Astrocyte of the cerebellum (primary cell): ENCODE measurements at regions not wholly inside any gene's neighbourhood (a gene's known extent, or its start where the extent isn't known, plus 50 kb on each side); places are given as distances from the start of the nearest gene placed in this dataset.

Source experiments
- DNase-seq: peaks from one replicate; pipeline ENCODE4 v3.0.0-alpha.2; 2011; ENCODE audit warnings: low read depth
- H3K4me3 ChIP-seq: 2 replicates; pipeline ENCODE4 v1.5.1; 2011; ENCODE audit warnings: mild to moderate bottlenecking, low read depth, low read length, moderate library complexity
- in situ Hi-C: cut with HindIII; loops from 2 replicates; pipeline ENCODE4 v1.10.0; 2017; ENCODE audit warnings: low sequenced_read_pairs
- TF ChIP-seq, protein P1 (sequence below): IDR thresholded peaks from 2 replicates; pipeline ENCODE4 v1.5.1; 2012; ENCODE audit warnings: low read length, low read depth, moderate library complexity, mild to moderate bottlenecking; ENCODE audit errors: missing control alignments

DNA sequence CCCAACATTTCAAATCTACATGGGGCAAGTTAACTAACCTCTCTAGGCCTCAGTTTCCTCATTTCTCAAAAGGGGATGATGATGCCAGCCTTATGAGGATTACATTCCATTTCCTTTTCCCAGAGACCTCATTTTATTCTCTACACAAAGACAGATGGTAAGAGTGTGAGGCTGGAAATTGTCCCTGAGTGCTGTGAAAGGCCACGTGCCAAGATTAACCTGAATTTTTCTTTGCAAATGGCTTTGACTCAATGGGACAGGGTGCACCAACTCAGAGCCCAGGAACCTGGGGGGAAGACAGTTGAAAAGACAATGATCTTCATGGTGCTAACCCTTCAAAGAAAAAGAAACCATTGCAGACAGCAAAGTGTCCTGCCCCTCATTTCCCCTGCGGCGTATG lies 332.8 kb downstream of the TMEM114 start:
- in situ Hi-C loops: no loop called here
- no peak overlapping the region for H3K4me3 ChIP-seq
- DNase-seq: no peak
- TF ChIP-seq, protein P1, sequence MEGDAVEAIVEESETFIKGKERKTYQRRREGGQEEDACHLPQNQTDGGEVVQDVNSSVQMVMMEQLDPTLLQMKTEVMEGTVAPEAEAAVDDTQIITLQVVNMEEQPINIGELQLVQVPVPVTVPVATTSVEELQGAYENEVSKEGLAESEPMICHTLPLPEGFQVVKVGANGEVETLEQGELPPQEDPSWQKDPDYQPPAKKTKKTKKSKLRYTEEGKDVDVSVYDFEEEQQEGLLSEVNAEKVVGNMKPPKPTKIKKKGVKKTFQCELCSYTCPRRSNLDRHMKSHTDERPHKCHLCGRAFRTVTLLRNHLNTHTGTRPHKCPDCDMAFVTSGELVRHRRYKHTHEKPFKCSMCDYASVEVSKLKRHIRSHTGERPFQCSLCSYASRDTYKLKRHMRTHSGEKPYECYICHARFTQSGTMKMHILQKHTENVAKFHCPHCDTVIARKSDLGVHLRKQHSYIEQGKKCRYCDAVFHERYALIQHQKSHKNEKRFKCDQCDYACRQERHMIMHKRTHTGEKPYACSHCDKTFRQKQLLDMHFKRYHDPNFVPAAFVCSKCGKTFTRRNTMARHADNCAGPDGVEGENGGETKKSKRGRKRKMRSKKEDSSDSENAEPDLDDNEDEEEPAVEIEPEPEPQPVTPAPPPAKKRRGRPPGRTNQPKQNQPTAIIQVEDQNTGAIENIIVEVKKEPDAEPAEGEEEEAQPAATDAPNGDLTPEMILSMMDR: no peak

DNA sequence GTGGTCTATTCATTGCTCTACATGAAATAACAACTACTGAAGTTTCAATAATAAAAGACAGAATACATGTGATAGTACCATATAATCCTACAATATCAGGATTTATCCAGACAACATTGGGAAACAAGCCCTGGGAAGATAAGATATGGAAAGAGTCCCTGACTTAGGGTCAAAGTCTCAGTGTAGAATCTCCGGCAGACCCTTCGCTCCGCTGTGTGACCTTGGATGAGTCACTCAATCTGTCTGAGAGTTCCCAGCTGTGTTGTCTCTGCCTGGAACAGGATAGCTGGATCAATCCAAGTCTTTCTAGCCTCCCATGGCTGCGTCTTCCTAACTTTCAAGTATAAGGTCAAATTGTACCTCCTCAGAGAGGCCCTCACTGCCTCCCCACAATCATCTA lies 335.9 kb downstream of the TMEM114 start:
- no peak for DNase-seq
- H3K4me3 ChIP-seq: no peak overlapping the region
- TF ChIP-seq, protein P1: no peak
- in situ Hi-C loops: no loop called here

DNA sequence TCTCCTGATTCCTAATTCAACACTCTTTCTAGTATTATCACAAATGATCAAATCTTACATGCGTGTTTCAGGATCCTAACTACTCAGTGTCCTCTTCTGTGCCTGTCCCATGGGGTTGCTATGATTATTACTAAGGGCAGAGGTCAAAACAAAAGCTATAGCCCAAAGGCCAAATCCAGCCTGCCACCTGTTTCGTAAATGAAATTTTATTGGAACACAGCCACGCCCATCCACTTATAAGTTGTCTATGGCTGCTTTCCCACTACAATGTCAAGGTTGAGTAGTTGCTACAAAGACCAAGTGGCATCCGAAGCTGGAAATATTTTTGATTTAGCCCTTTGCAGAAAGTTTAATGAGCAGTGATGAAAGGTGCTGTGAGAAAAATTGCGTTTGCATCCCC lies 336.6 kb downstream of the TMEM114 start:
- in situ Hi-C loops: no loop called here

DNA sequence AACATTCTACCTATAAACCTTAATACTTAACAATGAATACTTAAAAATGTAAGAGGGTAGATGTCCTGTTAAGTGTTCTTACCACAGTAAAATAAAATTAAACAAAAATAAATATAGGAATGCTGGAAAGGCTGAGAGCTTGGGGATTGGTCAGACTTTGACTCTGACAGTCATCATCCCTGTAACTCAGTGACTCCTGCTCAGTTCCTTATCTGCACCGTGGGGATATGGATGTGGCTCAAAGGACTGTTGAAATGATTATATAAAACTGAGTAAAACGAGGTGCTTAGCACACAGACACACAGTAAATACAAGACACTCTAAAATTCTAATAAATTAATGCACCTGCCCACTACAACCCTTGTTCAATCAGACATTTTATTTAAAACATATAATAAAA lies 338.6 kb downstream of the TMEM114 start:
- DNase-seq: no peak
- no peak overlapping the region for H3K4me3 ChIP-seq
- in situ Hi-C loops: no loop called here
- TF ChIP-seq, protein P1: no peak

More for the DNA sequence above, 336.6 kb downstream of the TMEM114 start:
- no peak for DNase-seq
- H3K4me3 ChIP-seq: no peak overlapping the region
- TF ChIP-seq, protein P1: no peak

DNA sequence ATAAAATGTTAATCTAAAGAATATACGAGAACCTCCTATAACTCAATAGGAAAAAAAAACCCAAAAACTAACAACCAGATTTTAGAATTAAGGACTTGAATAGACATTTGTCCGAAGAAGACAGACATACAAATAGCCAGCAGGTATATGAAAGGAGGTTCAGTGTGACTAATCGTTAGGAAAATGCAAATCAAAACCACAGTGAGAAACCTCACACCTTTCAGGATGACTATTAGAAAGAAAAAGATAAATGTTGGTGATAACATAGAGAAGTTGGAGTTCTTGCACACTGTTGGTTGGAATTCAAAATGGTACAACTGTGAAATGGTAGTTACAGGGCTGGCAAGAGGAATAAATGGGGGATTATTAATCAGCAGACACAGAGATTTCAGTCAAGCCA lies 339.0 kb downstream of the TMEM114 start:
- in situ Hi-C loops: no loop called here
- DNase-seq: no peak
- TF ChIP-seq, protein P1: no peak
- no peak overlapping the region for H3K4me3 ChIP-seq

DNA sequence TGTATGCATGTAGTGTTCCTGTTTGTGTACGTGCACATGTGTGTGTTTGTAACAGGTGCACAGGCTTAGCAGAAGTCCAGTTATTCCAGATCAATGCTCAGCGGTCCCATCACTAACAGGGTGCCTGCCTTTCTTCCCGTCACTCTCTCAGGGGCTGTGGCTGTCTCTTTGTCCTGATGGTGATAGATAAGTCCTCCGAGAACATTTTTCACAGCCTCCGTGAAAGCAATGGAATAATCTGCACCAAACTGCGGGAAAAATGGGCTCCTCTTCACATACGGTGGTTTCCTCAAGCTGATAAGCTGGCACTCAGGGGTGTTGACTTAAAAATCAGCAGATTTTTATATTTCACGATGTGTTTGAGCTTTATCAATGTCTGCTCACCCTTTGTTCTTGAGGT lies 342.3 kb downstream of the TMEM114 start:
- no peak overlapping the region for H3K4me3 ChIP-seq
- TF ChIP-seq, protein P1: no peak
- in situ Hi-C loops: no loop called here
- no peak for DNase-seq

DNA sequence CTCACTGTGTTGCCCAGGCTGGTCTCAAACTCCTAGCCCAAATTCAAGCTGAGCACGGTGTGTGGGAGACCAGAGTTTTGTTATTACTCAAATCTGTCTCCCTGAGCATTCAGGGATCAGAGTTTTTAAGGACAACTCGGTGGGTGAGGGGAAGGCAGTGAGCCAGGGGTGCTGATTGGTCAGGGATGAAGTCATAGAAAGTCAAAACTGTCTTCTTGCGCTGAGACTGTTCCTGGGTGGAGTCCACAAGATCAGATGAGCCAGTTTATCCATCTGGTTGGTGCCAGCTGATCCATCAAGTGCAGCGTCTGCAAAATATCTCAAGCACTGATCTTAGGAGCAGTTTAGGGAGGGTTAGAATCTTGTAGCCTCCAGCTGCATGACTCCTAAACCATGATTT lies 346.3 kb downstream of the TMEM114 start:
- H3K4me3 ChIP-seq: no peak overlapping the region
- in situ Hi-C loops: no loop called here
- TF ChIP-seq, protein P1: no peak
- DNase-seq: no peak
